Hepatic stellate cell (primary cell): ENCODE measurements at regions not wholly inside any gene's neighbourhood (a gene's known extent, or its start where the extent isn't known, plus 50 kb on each side); places are given as distances from the start of the nearest gene placed in this dataset.
"Not testable (repeated sequence)": the region's sequence is repeated elsewhere in the genome, so short reads cannot be mapped to it uniquely, and the experiment has no call there.

ENCODE experiments used
- DNase-seq: peaks from one replicate; pipeline ENCODE4 v3.0.0; 2011; ENCODE audit warnings: low spot score

DNA sequence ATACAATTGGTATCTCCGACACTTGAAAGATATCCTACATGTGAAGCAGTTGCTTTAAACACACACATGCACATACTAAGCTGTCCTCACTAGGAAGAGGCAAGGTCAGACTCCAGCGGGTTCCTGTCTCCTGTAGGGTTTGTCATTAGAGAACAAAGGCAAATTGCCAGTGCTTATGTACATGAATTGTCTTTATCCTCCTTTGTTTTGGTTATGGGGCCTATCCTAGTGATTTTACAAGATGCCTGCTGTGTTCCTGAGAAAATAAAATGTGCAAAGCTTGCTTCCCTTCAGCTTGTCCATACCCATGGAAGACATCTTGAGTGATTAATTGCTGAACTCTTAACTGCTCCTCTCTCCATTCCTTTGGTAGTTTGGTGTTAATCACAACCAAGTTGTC is 86.7 kb upstream of the SLC39A10 start:
- DNase-seq = no peak

GRCh38 chr2:195569255-195569654 is 87.8 kb upstream of the SLC39A10 start:
- no peak for DNase-seq

DNA sequence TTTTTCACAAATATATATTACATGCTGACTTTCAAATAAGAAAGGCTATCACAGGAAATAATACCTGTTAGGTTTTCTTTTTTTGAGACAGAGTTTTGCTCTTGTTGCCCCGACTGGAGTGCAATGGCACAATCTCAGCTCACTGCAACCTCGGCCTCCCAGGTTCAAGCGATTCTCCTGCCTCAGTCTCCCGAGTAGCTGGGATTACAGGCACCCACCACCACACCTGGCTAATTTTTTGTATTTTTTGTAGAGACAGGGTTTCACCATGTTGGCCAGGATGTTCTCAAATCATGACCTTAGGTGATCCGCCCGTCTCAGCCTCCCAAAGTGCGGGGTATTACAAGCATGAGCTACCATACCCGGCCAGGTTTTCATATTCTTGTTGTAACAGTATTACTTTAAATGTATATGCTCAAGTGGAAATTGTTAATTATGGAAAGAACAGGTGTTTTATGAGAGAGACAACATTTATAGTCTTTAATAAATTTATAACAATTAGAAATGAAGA is 92.3 kb upstream of the SLC39A10 start:
- DNase-seq = not testable (repeated sequence)

GRCh38 chr2:195563857-195564512 is 93.0 kb upstream of the SLC39A10 start:
- peak; percentile 55 for DNase-seq

GRCh38 chr2:195562570-195563566 is 94.2 kb upstream of the SLC39A10 start:
- DNase-seq = no peak

GRCh38 chr2:195561116-195561921 is 95.7 kb upstream of the SLC39A10 start:
- peak; percentile 84 for DNase-seq

DNA sequence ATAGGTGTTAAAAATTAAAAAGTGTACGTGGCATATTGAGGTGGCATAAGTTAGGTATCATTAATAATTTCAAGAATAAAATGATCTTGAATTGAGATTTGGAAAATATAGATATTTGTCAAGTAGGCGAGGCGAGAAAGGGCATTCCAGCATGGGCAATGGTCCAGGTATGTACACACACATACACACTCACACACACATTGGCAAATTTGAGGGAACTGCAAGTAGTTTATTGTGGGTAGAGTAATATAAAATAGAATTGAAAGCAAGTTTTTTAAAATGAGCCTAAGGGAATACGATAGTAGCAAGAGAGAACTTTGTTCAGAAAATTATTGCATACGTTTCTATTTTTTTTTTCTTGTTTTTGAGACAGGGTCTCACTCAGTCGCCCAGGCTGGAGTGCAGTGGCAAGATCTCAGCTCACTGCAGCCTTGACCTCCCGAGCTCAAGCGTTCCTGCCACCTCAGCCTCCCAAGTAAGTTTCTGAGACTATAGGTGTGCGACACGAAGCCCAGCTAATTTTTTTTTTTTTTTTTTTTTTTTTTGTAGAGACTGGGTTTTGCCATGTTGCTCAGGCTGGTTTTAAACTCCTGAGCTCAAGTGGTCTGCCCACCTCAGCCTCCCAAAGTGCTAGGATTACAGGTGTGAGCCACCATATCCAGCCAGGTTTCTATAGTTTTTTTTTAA is 96.7 kb upstream of the SLC39A10 start:
- DNase-seq = no peak

GRCh38 chr2:195559431-195559914 is 97.6 kb upstream of the SLC39A10 start:
- DNase-seq = peak; percentile 59

DNA sequence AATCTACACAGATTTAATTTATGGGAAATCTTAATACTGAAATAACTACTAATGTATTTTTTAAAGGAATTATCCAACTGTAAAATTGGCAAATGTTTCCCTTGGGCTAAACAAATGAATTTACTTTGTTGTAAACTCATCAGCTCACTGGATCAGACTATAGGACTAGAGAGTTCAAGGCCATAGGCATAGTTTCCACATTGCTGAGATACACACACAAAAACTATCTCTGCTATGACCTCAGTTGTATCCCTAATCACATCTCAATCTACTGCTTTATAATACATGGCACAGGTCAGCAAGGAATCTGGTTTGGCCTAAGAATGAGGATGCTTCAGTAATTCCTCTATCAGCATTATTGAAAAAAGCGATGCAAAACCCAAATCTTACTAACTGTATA is 101.1 kb upstream of the SLC39A10 start:
- DNase-seq = no peak

DNA sequence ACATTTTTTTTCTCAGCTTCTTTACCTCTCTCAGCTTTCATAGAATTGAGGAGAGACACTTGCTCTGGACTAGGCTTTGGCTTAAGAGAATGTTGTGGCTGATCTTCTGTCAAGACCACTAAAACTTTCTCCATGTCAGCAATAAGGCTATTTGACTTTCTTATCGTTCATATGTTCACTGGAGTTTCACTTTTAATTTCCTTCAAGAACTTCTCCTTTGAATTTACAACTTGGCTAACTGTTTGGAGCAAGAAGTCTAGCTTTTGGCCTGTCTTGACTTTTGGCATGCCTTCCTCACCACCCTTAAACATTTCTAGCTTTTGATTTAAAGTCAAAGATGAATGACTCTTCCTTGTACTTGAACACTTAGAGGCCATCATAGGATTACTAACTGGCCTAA is 104.4 kb upstream of the SLC39A10 start:
- no peak for DNase-seq

GRCh38 chr2:195548198-195548940 is 108.7 kb upstream of the SLC39A10 start:
- no peak for DNase-seq

DNA sequence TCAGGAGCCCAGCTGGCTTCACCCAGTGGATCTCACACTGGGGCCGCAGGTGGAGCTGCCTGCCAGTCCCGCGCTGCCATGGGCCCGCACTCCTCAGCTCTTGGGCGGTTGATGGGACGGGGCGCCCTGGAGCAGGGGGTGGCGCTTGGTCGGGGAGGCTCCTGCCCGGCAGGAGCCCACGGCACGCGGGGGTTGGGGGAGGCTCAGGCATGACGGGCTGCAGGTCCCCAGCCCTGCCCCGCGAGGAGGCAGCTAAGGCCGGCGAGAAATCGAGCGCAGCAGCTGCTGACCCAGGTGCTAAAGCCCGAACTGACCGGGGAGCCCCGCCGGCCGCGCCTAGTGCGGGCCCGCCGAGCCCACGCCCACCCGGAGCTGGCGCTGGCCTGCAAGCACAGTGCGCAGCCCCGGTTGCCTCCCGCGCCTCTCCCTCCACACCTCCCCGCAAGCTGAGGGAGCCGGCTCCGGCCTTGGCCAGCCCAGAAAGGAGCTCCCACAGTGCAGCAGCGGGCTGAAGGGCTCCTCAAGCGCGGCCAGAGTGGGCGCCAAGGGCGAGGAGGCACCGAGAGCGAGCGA is 109.7 kb upstream of the SLC39A10 start:
- not testable (repeated sequence) for DNase-seq

- DNase-seq = no peak
Measured at GRCh38 chr2:195545811-195546210, 111.2 kb upstream of the SLC39A10 start.

DNA sequence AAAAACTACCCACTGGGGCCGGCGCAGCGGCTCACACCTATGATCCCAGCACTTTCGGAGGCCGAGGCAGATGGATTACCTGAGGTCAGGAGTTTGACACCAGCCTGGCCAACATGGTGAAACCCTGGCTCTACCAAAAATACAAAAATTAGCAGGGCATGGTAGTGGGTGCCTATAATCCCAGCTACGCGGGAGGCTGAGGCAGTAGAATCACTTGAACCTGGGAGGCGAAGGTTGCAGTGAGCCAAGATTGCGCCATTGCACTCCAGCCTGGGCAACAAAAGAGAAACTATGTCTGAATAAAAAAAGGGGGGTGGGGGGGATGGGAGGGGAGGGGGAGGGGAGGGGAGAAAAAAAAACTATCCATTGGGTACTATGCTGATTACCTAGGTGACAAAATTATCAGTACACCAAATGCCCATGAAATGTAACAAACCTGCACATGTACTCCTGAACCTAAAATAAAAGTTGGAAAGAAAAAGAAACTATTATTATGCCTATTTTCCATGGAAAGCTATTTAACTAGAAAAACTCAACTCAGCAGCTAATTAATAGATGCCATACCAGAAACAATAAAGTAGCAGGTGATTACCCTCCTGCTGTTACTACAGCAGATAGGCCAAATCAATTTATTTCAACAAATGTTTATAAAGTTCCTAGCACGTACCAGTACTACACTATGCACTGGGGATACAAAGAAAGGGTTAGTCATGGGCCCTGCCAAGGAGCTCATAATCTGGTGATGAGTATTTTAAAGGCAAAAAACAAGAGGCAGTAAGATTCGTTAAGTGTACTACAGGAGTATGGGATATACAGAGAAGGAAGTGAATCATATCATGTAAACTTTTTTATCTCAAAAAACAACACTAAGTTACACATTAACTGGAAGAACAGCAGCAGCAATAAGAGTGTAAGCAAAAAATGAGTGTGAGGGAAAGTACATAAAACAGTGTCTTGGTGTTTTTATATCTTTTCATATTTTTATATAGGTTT is 112.8 kb upstream of the SLC39A10 start:
- DNase-seq = peak; percentile 36

GRCh38 chr2:195543063-195543462 is 114.0 kb upstream of the SLC39A10 start:
- no peak for DNase-seq

GRCh38 chr2:195542067-195542466 is 115.0 kb upstream of the SLC39A10 start:
- DNase-seq = no peak

DNA sequence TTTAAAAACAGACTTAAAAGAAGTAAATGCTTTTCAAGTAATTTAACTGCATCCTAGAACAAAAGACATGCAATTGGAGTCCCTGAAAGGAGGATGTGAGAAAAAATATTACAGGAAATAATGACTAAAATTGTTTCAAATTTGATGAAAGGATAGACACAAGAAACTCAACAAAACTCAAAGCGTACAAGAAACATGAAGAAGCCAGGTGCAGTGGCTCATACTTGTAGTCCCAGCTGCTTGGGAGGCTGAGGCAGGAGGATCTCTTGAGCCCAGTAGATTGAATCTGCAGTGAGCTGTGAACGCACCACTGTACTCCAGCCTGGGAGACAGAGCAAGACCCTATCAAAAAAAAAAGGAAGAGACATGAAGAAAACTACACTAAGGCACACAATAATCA is 118.1 kb upstream of the SLC39A10 start:
- DNase-seq = no peak

DNA sequence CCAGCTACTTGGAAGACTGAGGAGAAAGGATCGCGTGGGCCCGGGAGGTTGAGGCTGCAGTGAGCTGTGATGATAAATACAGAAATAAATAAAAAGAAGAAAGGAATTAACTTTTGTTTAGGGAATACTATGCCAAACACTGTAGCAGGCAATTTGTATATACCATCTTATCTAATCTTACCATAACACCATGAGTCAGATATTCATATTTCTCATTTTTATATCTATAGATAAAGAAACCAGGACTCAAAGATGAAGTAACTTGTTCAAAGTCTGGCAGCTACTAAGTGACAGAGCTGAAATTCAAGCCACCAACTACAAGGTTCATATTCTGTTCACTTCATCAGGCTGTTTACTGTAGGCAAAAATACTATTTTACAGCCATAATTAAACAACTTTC is 119.2 kb upstream of the SLC39A10 start:
- no peak for DNase-seq

- DNase-seq = no peak
Measured at GRCh38 chr2:195536906-195537305, 120.1 kb upstream of the SLC39A10 start.
